ENCODE measurements at regions not wholly inside any gene's neighbourhood (a gene's known extent, or its start where the extent isn't known, plus 50 kb on each side); places are given as distances from the start of the nearest gene placed in this dataset.

DNA sequence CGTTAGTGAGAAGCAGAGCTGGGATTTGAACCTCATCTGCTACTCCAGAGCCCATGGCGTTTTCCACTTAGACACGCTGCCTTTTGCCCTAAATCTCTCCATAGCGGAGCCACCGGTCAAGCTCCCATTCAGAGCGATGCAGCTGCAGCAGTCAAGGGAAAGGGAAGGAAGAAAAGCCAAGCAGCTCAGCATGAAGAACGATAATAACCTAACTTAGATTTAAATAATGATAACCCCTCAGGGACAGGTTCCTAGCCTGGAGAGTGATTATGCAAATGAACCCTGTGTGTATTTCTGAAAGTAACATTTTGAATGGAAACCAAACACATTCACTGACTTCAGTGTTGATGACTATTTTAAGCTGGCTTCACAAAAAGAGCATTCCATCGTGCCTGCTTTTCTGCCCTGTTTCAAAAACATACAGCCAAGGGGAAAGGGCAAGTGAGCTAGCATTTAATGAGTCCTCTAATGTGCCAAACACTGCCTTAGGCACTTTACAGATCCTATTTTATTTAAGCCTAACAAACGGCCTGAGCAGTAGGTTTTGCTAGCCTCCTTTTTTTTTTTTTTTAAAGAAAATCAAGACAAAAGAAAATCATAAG is 798.3 kb downstream of the CDH8 start:
- TF ChIP-seq, protein P1, sequence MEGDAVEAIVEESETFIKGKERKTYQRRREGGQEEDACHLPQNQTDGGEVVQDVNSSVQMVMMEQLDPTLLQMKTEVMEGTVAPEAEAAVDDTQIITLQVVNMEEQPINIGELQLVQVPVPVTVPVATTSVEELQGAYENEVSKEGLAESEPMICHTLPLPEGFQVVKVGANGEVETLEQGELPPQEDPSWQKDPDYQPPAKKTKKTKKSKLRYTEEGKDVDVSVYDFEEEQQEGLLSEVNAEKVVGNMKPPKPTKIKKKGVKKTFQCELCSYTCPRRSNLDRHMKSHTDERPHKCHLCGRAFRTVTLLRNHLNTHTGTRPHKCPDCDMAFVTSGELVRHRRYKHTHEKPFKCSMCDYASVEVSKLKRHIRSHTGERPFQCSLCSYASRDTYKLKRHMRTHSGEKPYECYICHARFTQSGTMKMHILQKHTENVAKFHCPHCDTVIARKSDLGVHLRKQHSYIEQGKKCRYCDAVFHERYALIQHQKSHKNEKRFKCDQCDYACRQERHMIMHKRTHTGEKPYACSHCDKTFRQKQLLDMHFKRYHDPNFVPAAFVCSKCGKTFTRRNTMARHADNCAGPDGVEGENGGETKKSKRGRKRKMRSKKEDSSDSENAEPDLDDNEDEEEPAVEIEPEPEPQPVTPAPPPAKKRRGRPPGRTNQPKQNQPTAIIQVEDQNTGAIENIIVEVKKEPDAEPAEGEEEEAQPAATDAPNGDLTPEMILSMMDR (IDR thresholded peaks at IDR 0.05 in 4 of 5, conservative IDR thresholded peaks at IDR 0.05 in 1 of 5), result no peak
- TF ChIP-seq POLR2A (IDR thresholded peaks at IDR 0.05), result no peak
